Stimulated activated naive CD8-positive, alpha-beta T cell treated with anti-CD3 and anti-CD28 coated beads, Interleukin-15, amount 100 ng/mL, for 72 hours (primary cell): ENCODE measurements at regions not wholly inside any gene's neighbourhood (a gene's known extent, or its start where the extent isn't known, plus 50 kb on each side); places are given as distances from the start of the nearest gene placed in this dataset.

Experiments
- ATAC-seq: fragments of 150-1000 bp; cut with Tn5 transposase; 2 replicates; pipeline ENCODE4 v1.10.0; 2021; ENCODE audit warnings: mild to moderate bottlenecking, moderate library complexity
- DNase-seq, 2 donors: peaks; one replicate each; pipeline ENCODE4 v3.0.0; 2021 to 2022
- H3K27ac Mint-ChIP-seq, 2 donors: one replicate each; pipeline ENCODE4 v1.8.0; 2022; ENCODE audit warnings: mild to moderate bottlenecking in 2 of 2, mixed read lengths in 2 of 2, moderate library complexity in 2 of 2
- H3K27me3 Mint-ChIP-seq: one replicate; pipeline ENCODE4 v1.8.0; 2022; ENCODE audit warnings: mixed read lengths
- H3K4me1 Mint-ChIP-seq: one replicate; pipeline ENCODE4 v1.8.0; 2022; ENCODE audit warnings: mild to moderate bottlenecking, mixed read lengths
- H3K4me3 Mint-ChIP-seq, 2 donors: one replicate each; pipeline ENCODE4 v1.8.0; 2022; ENCODE audit warnings: mild to moderate bottlenecking in 2 of 2, mixed read lengths in 2 of 2, moderate library complexity in 1 of 2
- H3K9me3 Mint-ChIP-seq, 2 donors: one replicate each; pipeline ENCODE4 v1.8.0; 2022; ENCODE audit warnings: mixed read lengths in 2 of 2

DNA sequence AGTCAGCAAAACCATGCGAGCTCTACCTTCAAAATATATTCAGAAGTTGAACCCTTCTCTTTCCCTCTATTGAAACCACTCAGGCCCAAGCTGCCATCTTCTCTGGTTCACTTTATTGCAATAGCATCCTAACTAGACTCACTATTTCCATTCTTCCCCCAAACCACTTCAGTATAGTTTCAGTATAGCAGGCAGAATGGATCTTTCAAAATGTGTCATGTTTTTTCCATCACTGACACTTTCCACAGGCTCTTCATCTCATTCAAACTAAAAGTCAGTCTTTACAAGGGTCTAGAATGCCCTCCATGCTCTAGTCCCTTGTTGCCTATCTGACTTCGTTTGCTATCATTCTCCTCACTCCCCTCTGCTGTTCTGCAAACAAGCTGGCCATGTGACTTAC, 274.4 kb downstream of the IDS start:
- peak overlapping the region; percentile 31 to 69 for H3K27ac Mint-ChIP-seq
- peaks cover 19 to 35% of the 10 kb centered on the region in 2 donors for H3K9me3 Mint-ChIP-seq
- H3K27me3 Mint-ChIP-seq, result peaks cover 12% of the 10 kb centered on the region
- DNase-seq (peak; percentile 2 to 11), ATAC-seq (peak; percentile 91)
- H3K4me1 Mint-ChIP-seq, result peaks cover 12% of the 10 kb centered on the region
- H3K4me3 Mint-ChIP-seq, result peak overlapping the region in 1 of 2 donors; percentile 52

- no peak overlapping the region for H3K4me3 Mint-ChIP-seq
- peaks cover 12% of the 10 kb centered on the region for H3K27me3 Mint-ChIP-seq
- DNase-seq, result no peak
- H3K27ac Mint-ChIP-seq, result no peak overlapping the region
- H3K4me1 Mint-ChIP-seq, result no peaks in the 10 kb centered on the region
- no peak for ATAC-seq
- H3K9me3 Mint-ChIP-seq, result peaks cover 15 to 19% of the 10 kb centered on the region in 2 donors
These were observed 281.3 kb downstream of the IDS start for GRCh38 chrX:149223854-149224253.

DNA sequence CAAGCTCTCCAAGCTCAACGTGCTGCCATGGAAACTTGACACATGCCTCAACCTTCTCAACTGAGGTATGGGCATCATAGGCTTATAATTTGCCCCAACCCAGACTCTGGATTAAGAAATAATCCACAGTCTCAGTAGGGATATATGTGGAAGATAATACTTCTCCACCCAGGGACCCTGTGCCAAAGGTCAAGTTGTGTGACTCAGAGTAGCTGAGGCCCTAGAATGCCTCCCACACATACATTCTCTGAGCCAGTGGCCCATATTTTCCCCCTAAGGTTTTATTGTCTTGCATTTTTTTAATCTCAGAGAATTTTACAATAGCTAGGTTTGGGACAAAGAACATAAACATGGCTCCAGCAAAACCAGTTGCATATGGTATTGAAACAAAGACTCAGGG, 283.1 kb downstream of the IDS start:
- no peaks in the 10 kb centered on the region for H3K4me1 Mint-ChIP-seq
- DNase-seq, result no peak

DNA sequence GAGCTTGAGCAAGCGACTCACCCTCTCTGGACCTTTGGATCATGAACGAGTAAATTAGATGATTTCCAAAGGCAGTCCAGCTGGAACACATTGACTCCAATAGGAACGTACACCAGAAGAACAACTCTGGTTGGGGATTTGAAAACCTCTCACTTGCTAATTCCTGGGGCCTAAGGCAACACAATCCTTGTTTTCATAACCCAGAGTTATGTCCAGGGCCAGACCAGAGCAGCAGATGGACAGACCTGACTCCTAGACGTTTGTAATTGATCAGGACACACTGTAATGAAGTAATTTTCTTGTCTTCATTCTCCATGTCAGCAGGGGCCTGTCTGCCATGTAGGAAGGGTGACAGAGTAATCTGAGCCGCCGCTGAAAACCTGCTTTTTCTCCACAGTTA, 283.9 kb downstream of the IDS start:
- H3K4me3 Mint-ChIP-seq, result no peak overlapping the region
- H3K27me3 Mint-ChIP-seq, result no peaks in the 10 kb centered on the region
- no peaks in the 10 kb centered on the region for H3K4me1 Mint-ChIP-seq

More for the DNA sequence above, 283.1 kb downstream of the IDS start:
- ATAC-seq, result no peak
- no peak overlapping the region for H3K4me3 Mint-ChIP-seq
- no peak overlapping the region for H3K27ac Mint-ChIP-seq
- peaks cover under 1% of the 10 kb centered on the region for H3K27me3 Mint-ChIP-seq
- peaks cover under 1 to 9% of the 10 kb centered on the region in 2 donors for H3K9me3 Mint-ChIP-seq

GRCh38 chrX:149213264-149213663, 291.8 kb downstream of the IDS start:
- Mint-ChIP-seq H3K9me3 (peaks cover 0 to 7% of the 10 kb centered on the region in 2 donors), H3K27me3 (no peaks in the 10 kb centered on the region), H3K4me1 (no peaks in the 10 kb centered on the region), H3K4me3 (no peak overlapping the region), H3K27ac (no peak overlapping the region)
- DNase-seq, result no peak
- no peak for ATAC-seq

More for the DNA sequence above, 283.9 kb downstream of the IDS start:
- Mint-ChIP-seq H3K9me3 (peaks cover 0 to 7% of the 10 kb centered on the region in 2 donors), H3K27ac (no peak overlapping the region)
- DNase-seq, result no peak
- no peak for ATAC-seq

GRCh38 chrX:149208307-149208706, 296.8 kb downstream of the IDS start:
- peaks cover 3% of the 10 kb centered on the region for H3K27me3 Mint-ChIP-seq
- no peak for ATAC-seq
- H3K4me3 Mint-ChIP-seq, result no peak overlapping the region
- peaks cover 1 to 2% of the 10 kb centered on the region in 2 donors for H3K9me3 Mint-ChIP-seq
- H3K4me1 Mint-ChIP-seq, result peaks cover 10% of the 10 kb centered on the region
- no peak for DNase-seq
- no peak overlapping the region for H3K27ac Mint-ChIP-seq

DNA sequence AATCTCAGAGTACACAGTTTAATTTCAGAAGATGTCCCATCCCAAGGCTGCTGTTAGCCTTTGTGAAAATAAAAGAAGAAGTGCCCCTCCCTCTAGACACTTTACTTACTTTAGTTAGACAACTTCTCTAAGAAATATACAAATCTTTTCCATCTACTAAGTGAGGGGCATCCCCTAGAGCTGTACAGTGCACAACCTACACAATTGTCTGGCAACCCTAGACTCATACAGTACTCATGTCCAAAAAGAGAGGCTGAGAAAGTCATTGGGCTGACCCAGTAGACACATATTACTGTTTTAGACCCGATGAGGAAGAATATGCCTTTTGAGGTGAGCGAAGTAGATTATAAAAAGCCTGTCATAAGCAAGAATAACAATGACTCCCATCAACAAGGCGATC, 297.6 kb downstream of the IDS start:
- Mint-ChIP-seq H3K4me3 (no peak overlapping the region), H3K9me3 (peaks cover 5 to 7% of the 10 kb centered on the region in 2 donors), H3K4me1 (peaks cover 10% of the 10 kb centered on the region), H3K27ac (no peak overlapping the region), H3K27me3 (peaks cover 8% of the 10 kb centered on the region)
- DNase-seq (no peak), ATAC-seq (no peak)

- ATAC-seq, result no peak
- H3K4me1 Mint-ChIP-seq, result peaks cover 10% of the 10 kb centered on the region
These were observed 299.2 kb downstream of the IDS start for GRCh38 chrX:149205937-149206336.

GRCh38 chrX:149205081-149205480, 300.0 kb downstream of the IDS start:
- H3K27me3 Mint-ChIP-seq, result peaks cover 8% of the 10 kb centered on the region
- H3K4me1 Mint-ChIP-seq, result peaks cover 14% of the 10 kb centered on the region
- H3K4me3 Mint-ChIP-seq, result no peak overlapping the region
- H3K27ac Mint-ChIP-seq, result no peak overlapping the region
- DNase-seq (no peak), ATAC-seq (no peak)
- peaks cover 5 to 7% of the 10 kb centered on the region in 2 donors for H3K9me3 Mint-ChIP-seq

More at GRCh38 chrX:149205937-149206336, 299.2 kb downstream of the IDS start:
- DNase-seq, result no peak
- Mint-ChIP-seq H3K4me3 (no peak overlapping the region), H3K27me3 (peaks cover 8% of the 10 kb centered on the region), H3K27ac (no peak overlapping the region), H3K9me3 (peaks cover 5 to 7% of the 10 kb centered on the region in 2 donors)

DNA sequence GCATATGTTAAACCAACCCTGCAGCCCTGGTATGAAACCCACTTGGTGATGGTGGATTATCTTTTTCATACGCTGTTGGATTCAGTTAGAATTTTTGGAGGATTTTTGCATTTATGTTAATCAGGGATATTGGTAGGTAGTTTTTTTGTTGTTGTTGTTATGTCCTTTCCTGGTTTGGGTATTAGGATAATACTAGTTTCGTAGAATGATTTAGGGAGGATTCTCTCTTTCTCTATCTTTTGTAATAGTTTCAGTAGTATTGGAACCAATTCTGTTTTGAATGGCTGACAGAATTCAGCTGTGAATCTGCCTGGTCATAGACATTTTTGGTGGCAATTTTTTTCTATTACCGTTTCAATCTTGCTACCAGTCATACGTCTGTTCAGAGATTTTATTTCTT, 305.4 kb downstream of the IDS start:
- H3K27ac Mint-ChIP-seq, result no peak overlapping the region
- H3K4me3 Mint-ChIP-seq, result no peak overlapping the region
- DNase-seq (no peak), ATAC-seq (no peak)
- H3K27me3 Mint-ChIP-seq, result peaks cover 8% of the 10 kb centered on the region
- peaks cover 9 to 13% of the 10 kb centered on the region in 2 donors for H3K9me3 Mint-ChIP-seq
- H3K4me1 Mint-ChIP-seq, result peaks cover 26% of the 10 kb centered on the region

GRCh38 chrX:149198980-149199732, 305.9 kb downstream of the IDS start:
- H3K4me3 Mint-ChIP-seq, result peak overlapping the region in 1 of 2 donors; percentile 61
- DNase-seq (peak; percentile 34 to 71), ATAC-seq (peak; percentile 99)
- H3K4me1 Mint-ChIP-seq, result peaks cover 26% of the 10 kb centered on the region
- peak overlapping the region; percentile 57 to 81 for H3K27ac Mint-ChIP-seq
- H3K9me3 Mint-ChIP-seq, result peaks cover 9 to 13% of the 10 kb centered on the region in 2 donors
- peaks cover 8% of the 10 kb centered on the region for H3K27me3 Mint-ChIP-seq

DNA sequence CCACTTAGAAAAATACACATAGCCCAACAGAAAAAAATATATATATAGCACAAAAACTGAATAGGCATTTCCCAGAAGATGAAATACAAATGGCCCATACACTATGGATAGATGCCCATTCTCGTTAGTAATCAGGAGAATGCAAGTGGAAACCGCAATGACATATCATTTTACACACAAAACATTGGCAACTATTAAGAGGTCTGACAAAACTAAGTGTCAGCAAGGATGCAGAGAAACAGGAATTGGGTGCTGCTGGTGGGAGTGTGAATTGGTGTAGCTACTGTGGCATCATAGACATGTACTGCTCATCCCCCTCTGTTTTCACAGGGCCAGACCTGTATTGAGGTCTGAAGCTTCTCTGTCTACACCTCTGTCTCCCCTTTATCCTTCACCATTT, 320.0 kb downstream of the IDS start:
- ATAC-seq (no peak), DNase-seq (no peak)
- Mint-ChIP-seq H3K27me3 (no peaks in the 10 kb centered on the region), H3K4me3 (no peak overlapping the region), H3K4me1 (no peaks in the 10 kb centered on the region), H3K27ac (no peak overlapping the region), H3K9me3 (no peaks in the 10 kb centered on the region)

GRCh38 chrX:149161435-149162088, 343.5 kb downstream of the IDS start:
- DNase-seq (no peak), ATAC-seq (no peak)
- H3K27ac Mint-ChIP-seq, result no peak overlapping the region
- no peaks in the 10 kb centered on the region for H3K4me1 Mint-ChIP-seq
- H3K27me3 Mint-ChIP-seq, result peaks cover 20% of the 10 kb centered on the region
- H3K4me3 Mint-ChIP-seq, result no peak overlapping the region
- peaks cover 0 to 7% of the 10 kb centered on the region in 2 donors for H3K9me3 Mint-ChIP-seq

DNA sequence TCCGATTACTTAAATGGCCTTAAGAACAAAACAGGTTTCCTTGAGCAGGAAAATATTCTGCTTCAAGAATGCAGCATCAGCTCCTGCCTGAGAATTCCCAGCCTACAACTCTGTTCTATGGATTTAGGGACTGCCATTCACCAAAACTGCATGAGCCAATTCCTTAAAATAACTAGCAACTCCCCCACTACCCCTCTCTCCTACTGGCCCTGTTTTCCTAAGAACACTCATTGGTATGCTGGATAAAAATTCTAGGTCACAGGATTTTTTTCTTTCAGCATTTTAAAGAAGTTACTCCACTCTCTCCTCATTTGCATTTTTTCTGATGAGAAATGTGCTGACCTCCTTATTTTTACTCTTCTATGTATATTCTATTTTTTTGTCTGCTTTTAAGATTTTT, 347.1 kb downstream of the IDS start:
- Mint-ChIP-seq H3K27me3 (peaks cover 7% of the 10 kb centered on the region), H3K4me1 (no peaks in the 10 kb centered on the region), H3K27ac (peak overlapping the region in 1 of 2 donors; percentile 26), H3K9me3 (no peaks in the 10 kb centered on the region), H3K4me3 (no peak overlapping the region)
- ATAC-seq (no peak), DNase-seq (no peak)

DNA sequence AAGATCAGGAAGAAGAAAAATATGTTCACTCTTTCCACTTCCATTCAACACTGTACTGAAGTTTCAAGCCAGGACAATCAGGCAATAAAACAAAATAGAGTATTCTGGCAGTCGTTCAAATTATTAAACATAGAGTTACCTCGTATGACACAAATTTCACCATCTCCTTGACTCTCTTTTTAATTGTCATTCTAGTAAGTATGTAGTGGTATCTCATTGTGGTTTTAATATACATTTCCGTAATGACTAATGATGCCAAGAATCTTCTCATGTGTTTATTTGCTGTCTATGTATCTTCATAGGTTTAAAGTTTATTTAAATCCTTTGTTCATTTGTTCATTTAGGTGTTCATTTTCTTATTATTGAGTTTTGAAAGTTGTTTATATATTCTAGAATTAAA, 352.2 kb downstream of the IDS start:
- Mint-ChIP-seq H3K4me1 (no peaks in the 10 kb centered on the region), H3K4me3 (no peak overlapping the region), H3K27ac (no peak overlapping the region), H3K27me3 (no peaks in the 10 kb centered on the region), H3K9me3 (no peaks in the 10 kb centered on the region)
- DNase-seq (no peak), ATAC-seq (no peak)
